Calu3 (cell line): ENCODE measurements at regions not wholly inside any gene's neighbourhood (a gene's known extent, or its start where the extent isn't known, plus 50 kb on each side); places are given as distances from the start of the nearest gene placed in this dataset.

Source experiments
- BruUV-seq: library from RNA; stranded (reverse); fragments of 400-500 nt; replicated peaks from 2 replicates; lab custom pipeline; 2021; lab: Mats Ljungman, UMichigan
- CTCF ChIA-PET: fragments of 300-600 bp; sonication (Branson Sonifier 250); formaldehyde crosslinking; loops from one replicate; lab custom pipeline; 2022; ENCODE audit warnings: antibody characterized with exemption; lab: Charles Lee
- DNase-seq: peaks from one replicate; pipeline ENCODE4 v3.0.0; 2022
- H3K27ac Mint-ChIP-seq: one replicate; pipeline ENCODE4 v1.8.0; 2022; ENCODE audit warnings: mixed read lengths; ENCODE audit not compliant: unreplicated experiment
- H3K27me3 Mint-ChIP-seq: one replicate; pipeline ENCODE4 v1.8.0; 2022; ENCODE audit warnings: mixed read lengths; ENCODE audit not compliant: unreplicated experiment
- H3K36me3 Mint-ChIP-seq: one replicate; pipeline ENCODE4 v1.8.0; 2022; ENCODE audit warnings: mild to moderate bottlenecking, moderate library complexity, mixed read lengths; ENCODE audit not compliant: insufficient read depth, unreplicated experiment
- H3K4me1 Mint-ChIP-seq: one replicate; pipeline ENCODE4 v1.8.0; 2022; ENCODE audit warnings: mild to moderate bottlenecking, low read depth, mixed read lengths; ENCODE audit not compliant: unreplicated experiment
- H3K4me3 Mint-ChIP-seq: one replicate; pipeline ENCODE4 v1.8.0; 2022; ENCODE audit warnings: mild to moderate bottlenecking, low read depth, moderate library complexity, mixed read lengths; ENCODE audit not compliant: unreplicated experiment
- H3K9me3 Mint-ChIP-seq: one replicate; pipeline ENCODE4 v1.8.0; 2022; ENCODE audit warnings: low read depth, mixed read lengths; ENCODE audit not compliant: unreplicated experiment
- CTCF ChIP-seq: fragments of 200-600 bp; IDR thresholded peaks from one replicate; pipeline ENCODE4 v1.8.0; 2022; ENCODE audit warnings: antibody characterized with exemption; ENCODE audit not compliant: unreplicated experiment
- intact Hi-C: fragments of 100-400 bp; cut with micrococcal nuclease; formaldehyde crosslinking; loops from one replicate; pipeline ENCODE4 v1.10.0; 2022; ENCODE audit not compliant: unreplicated experiment

GRCh38 chr2:193703411-193703810 lies 1508.7 kb upstream of the TMEFF2 start:
- no peaks in the 10 kb centered on the region for H3K4me1 Mint-ChIP-seq
- peaks cover 4% of the 10 kb centered on the region for H3K9me3 Mint-ChIP-seq
- H3K27ac Mint-ChIP-seq, result no peak overlapping the region
- H3K27me3 Mint-ChIP-seq, result no peaks in the 10 kb centered on the region
- TF ChIP-seq CTCF, result no peak
- BruUV-seq, result no TSS peak
- intact Hi-C loops, result no loop called here
- no peak overlapping the region for H3K4me3 Mint-ChIP-seq
- CTCF ChIA-PET, result no interaction called here
- DNase-seq, result no peak
- H3K36me3 Mint-ChIP-seq, result no peaks in the 10 kb centered on the region

- Mint-ChIP-seq H3K4me1 (no peaks in the 10 kb centered on the region), H3K36me3 (no peaks in the 10 kb centered on the region), H3K4me3 (no peak overlapping the region), H3K9me3 (no peaks in the 10 kb centered on the region), H3K27ac (no peak overlapping the region), H3K27me3 (no peaks in the 10 kb centered on the region)
- CTCF ChIA-PET, result no interaction called here
- DNase-seq, result no peak
- intact Hi-C loops, result no loop called here
- no peak for TF ChIP-seq CTCF
- no TSS peak for BruUV-seq
Observed at GRCh38 chr2:193701484-193701883, 1506.8 kb upstream of the TMEFF2 start.

DNA sequence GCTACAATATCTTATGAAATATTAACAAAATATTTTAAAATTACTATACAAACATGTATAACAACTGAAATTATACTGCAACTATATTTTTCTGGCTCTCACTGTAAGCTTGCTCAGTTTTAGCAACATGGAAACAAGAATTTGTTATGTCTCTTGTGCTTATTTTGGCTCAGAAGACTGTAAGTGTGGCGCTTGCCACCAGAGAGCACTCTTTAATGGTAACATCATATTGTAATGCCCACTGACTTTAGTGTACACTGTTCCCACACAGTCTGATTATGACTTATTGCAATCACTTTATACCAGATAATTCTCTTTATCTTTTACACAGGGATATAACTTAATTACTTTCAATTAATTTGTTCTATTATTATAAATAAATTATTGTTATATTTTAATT lies 1500.6 kb upstream of the TMEFF2 start:
- peak; percentile 19 for DNase-seq
- BruUV-seq, result no TSS peak
- H3K36me3 Mint-ChIP-seq, result no peaks in the 10 kb centered on the region
- CTCF ChIA-PET, result no interaction called here
- H3K27ac Mint-ChIP-seq, result no peak overlapping the region
- intact Hi-C loops, result loop anchor here (1.0 to 5.0 kb wide), 3 partner anchors 268 to 1622 kb away; no protein-coding TSS in a partner anchor
- H3K4me3 Mint-ChIP-seq, result no peak overlapping the region
- H3K4me1 Mint-ChIP-seq, result no peaks in the 10 kb centered on the region
- H3K9me3 Mint-ChIP-seq, result no peaks in the 10 kb centered on the region
- no peaks in the 10 kb centered on the region for H3K27me3 Mint-ChIP-seq
- TF ChIP-seq CTCF, result peak; percentile 29

DNA sequence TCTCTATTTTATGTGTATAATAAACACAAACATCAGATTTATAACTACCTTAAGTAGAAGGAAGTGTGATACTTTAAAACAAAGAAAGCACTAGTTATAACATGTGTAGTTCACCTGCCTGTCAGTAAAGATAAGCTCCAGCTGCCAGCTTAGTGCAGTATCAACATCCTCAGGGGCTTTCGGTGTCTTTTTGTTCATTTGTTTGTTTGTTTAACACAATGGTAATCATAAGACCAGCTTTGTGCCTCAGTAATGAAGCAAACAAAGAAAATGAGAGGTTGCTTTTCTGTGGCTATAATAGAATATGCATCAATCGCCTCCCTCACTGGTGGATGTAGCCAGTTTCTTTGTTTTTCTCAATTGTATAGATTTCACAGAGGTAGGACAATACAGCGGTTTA lies 1499.0 kb upstream of the TMEFF2 start:
- Mint-ChIP-seq H3K27ac (no peak overlapping the region), H3K4me3 (no peak overlapping the region), H3K9me3 (no peaks in the 10 kb centered on the region), H3K27me3 (no peaks in the 10 kb centered on the region), H3K36me3 (no peaks in the 10 kb centered on the region), H3K4me1 (no peaks in the 10 kb centered on the region)
- no TSS peak for BruUV-seq
- CTCF ChIA-PET, result no interaction called here
- TF ChIP-seq CTCF, result no peak
- intact Hi-C loops, result no loop called here
- DNase-seq, result no peak
